Gastrocnemius medialis (tissue), 4 donors: ENCODE measurements at regions not wholly inside any gene's neighbourhood (a gene's known extent, or its start where the extent isn't known, plus 50 kb on each side); places are given as distances from the start of the nearest gene placed in this dataset.

Source experiments
- ATAC-seq, 2 donors: fragments of 150-250 bp; one replicate each; pipeline ENCODE4 v1.9.1; 2016
- DNase-seq, 2 donors: peaks; one replicate each; pipeline ENCODE4 v3.0.0-alpha.2; 2019
- H3K27ac ChIP-seq, 4 donors: fragments of 200-600 bp; sonication (generic); 1 replicate in 1 of 4; 2 replicates in 3 of 4; pipeline ENCODE4 v1.5.1; 2016 to 2018; ENCODE audit warnings: mild to moderate bottlenecking in 2 of 4, moderate library complexity in 1 of 4
- H3K27me3 ChIP-seq, 3 donors: fragments of 200-600 bp; sonication (generic) in 2 of 3; 1 replicate in 1 of 3; 2 replicates in 2 of 3; pipeline versions ENCODE4 v1.5.1 to v1.6.0; 2016 to 2019; ENCODE audit warnings: mild to moderate bottlenecking in 1 of 3, moderate library complexity in 1 of 3
- H3K36me3 ChIP-seq, 2 donors: fragments of 200-600 bp; sonication (generic) in 1 of 2; one replicate each; pipeline ENCODE4 v1.5.1; 2017 to 2018
- H3K4me1 ChIP-seq, 2 donors: fragments of 200-600 bp; sonication (generic) in 1 of 2; one replicate each; pipeline ENCODE4 v1.5.1; 2016 to 2017; ENCODE audit warnings: mild to moderate bottlenecking in 2 of 2
- H3K4me3 ChIP-seq, 4 donors: fragments of 200-600 bp; sonication (generic) in 3 of 4; 1 replicate in 1 of 4; 2 replicates in 3 of 4; pipeline ENCODE4 v1.5.1; 2016 to 2019; ENCODE audit warnings: mild to moderate bottlenecking in 2 of 4
- H3K9me3 ChIP-seq, 3 donors: fragments of 200-600 bp; sonication (generic) in 2 of 3; 1 replicate in 1 of 3; 2 replicates in 2 of 3; pipeline ENCODE4 v1.5.1; 2016 to 2019
- POLR2A ChIP-seq, 2 donors: fragments of 450-650 bp; IDR thresholded peaks; one replicate each; pipeline ENCODE4 v1.6.1; 2017; ENCODE audit warnings: antibody characterized with exemption in 2 of 2, mild to moderate bottlenecking in 2 of 2, moderate library complexity in 2 of 2
- in situ Hi-C, 4 donors: fragments of 200-750 bp; cut with MboI; loops; one replicate each; pipeline versions ENCODE4 v1.15.0 to v1.8.0; 2017; ENCODE audit warnings: low sequenced_read_pairs in 4 of 4
- intact Hi-C: fragments of 100-400 bp; cut with DNase I; formaldehyde crosslinking; loops from one replicate; pipeline ENCODE4 v1.15.1; 2023; ENCODE audit warnings: low total_unique reads
- TF ChIP-seq, protein P1 (sequence below), 5 experiments: fragments of 450-650 bp in 3 of 5; fragments of 200-600 bp in 2 of 5; sonication (generic) in 2 of 5; IDR thresholded peaks in 4 of 5; conservative IDR thresholded peaks in 1 of 5; 1 replicate in 4 of 5; 2 replicates in 1 of 5; pipeline ENCODE4 v1.5.1; 2016 to 2019; ENCODE audit warnings: antibody characterized with exemption in 5 of 5, mild to moderate bottlenecking in 3 of 5, moderate library complexity in 3 of 5

DNA sequence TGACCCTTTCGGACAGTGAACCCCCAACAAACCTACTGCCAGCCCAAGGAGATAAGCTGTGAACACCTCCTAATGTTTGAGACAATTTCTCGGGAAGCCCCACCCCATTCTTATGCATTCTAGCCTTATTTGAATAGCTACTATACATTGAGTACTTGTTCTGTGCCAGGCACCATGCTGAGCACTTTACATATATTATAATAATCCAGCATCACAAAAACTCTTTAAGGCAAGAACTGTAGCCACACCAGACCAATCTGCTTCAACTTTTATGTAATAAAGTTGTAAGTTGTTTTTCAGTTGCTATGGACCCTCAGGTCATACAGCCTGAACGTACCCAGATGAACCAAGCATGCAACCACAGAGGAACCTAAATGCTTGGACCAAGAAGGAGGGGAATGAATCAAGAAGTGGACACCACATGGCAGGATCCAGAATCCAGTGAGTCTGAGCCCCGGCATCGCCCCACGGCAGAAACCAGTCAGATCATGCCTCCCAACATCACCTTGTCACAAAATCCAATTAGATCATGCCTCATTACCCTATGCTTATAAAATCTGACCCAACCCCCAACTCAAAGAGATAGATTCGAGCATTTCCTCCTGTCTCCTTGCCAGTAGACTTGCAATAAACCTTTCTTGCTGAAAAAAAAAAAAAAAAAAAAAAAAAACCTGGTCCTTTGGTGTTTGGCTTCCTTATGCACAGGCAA, 225.0 kb downstream of the QDPR start:
- H3K9me3 ChIP-seq = no peaks in the 10 kb centered on the region
- TF ChIP-seq, protein P1, sequence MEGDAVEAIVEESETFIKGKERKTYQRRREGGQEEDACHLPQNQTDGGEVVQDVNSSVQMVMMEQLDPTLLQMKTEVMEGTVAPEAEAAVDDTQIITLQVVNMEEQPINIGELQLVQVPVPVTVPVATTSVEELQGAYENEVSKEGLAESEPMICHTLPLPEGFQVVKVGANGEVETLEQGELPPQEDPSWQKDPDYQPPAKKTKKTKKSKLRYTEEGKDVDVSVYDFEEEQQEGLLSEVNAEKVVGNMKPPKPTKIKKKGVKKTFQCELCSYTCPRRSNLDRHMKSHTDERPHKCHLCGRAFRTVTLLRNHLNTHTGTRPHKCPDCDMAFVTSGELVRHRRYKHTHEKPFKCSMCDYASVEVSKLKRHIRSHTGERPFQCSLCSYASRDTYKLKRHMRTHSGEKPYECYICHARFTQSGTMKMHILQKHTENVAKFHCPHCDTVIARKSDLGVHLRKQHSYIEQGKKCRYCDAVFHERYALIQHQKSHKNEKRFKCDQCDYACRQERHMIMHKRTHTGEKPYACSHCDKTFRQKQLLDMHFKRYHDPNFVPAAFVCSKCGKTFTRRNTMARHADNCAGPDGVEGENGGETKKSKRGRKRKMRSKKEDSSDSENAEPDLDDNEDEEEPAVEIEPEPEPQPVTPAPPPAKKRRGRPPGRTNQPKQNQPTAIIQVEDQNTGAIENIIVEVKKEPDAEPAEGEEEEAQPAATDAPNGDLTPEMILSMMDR (IDR thresholded peaks at IDR 0.05 in 4 of 5, conservative IDR thresholded peaks at IDR 0.05 in 1 of 5) = no peak
- no peak for TF ChIP-seq POLR2A (IDR thresholded peaks at IDR 0.05)
- intact Hi-C loops = no loop called here
- no peak overlapping the region for H3K27ac ChIP-seq
- H3K36me3 ChIP-seq = no peaks in the 10 kb centered on the region
- in situ Hi-C loops = no loop called here
- no peaks in the 10 kb centered on the region for H3K27me3 ChIP-seq
- no peak for ATAC-seq
- H3K4me1 ChIP-seq = no peaks in the 10 kb centered on the region
- DNase-seq = no peak
- no peak overlapping the region for H3K4me3 ChIP-seq

DNA sequence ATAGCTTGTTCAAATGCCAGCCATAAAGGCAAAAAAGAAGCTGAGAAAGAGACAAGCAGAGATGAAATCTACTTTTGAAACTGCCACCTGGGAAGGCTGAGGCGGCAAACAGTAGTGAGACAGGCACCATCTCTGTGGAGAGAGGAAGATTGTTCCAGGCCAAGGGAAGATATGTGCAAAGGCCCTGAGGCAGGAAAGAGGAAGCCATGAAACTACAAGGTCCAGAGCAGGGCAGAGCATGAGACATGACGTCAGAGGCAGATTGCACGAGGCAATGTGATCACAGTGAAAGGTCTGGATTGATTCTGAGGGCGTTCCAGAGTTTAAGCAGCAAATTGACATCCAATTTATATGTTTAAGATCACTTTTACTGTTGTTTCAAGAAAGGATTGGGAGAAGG, 226.1 kb downstream of the QDPR start:
- Histone ChIP-seq H3K36me3 (no peaks in the 10 kb centered on the region), H3K9me3 (no peaks in the 10 kb centered on the region), H3K4me3 (no peak overlapping the region), H3K4me1 (no peaks in the 10 kb centered on the region), H3K27me3 (no peaks in the 10 kb centered on the region), H3K27ac (no peak overlapping the region)
- DNase-seq (no peak), ATAC-seq (no peak)
- TF ChIP-seq, protein P1 (IDR thresholded peaks at IDR 0.05 in 4 of 5, conservative IDR thresholded peaks at IDR 0.05 in 1 of 5) = no peak
- TF ChIP-seq POLR2A (IDR thresholded peaks at IDR 0.05) = no peak
- intact Hi-C loops = no loop called here
- in situ Hi-C loops = no loop called here

DNA sequence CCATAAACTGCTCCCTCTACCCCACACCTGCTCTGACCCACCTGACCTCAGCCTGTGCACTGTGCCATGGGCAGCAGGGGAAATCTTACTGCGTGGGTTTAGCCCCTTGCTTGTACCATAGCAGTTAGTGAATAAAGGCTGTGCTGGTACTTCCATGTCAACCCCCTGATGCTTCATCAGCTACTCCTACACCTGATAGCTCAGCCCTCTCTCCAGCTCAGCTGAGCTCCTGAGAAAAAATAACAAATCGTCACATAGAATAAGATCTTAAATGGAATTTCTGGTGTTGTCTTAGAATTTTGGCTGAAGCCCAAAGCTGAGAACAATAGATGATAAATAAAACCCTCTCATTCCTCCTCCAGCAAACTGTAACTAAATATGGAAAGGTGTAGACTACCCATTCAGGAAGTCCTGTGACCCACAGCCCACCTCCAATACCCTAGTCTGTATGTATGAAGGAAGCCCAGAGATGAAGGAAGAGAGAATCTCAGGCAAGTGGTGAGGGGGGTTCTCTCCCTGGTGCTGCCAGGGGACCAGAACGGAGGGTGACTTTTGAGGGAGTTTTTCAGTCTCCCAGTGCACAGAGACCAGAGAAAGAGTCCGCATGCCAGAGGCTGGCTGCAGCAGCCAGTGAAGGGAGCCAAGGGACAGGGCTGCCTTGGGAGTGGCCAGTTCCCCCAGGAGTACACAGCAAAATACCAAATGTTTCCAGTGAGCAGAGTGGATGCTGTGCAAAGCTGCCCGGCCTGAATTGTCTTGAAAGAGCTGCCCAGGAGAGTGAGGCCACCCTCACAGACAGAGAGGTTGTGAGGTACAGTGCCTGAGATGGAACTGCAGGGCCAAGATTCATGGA, 227.3 kb downstream of the QDPR start:
- Histone ChIP-seq H3K27ac (no peak overlapping the region), H3K4me1 (no peaks in the 10 kb centered on the region), H3K9me3 (no peaks in the 10 kb centered on the region), H3K4me3 (no peak overlapping the region), H3K36me3 (no peaks in the 10 kb centered on the region), H3K27me3 (no peaks in the 10 kb centered on the region)
- DNase-seq (no peak), ATAC-seq (no peak)
- intact Hi-C loops = no loop called here
- in situ Hi-C loops = no loop called here
- TF ChIP-seq, protein P1 (IDR thresholded peaks at IDR 0.05 in 4 of 5, conservative IDR thresholded peaks at IDR 0.05 in 1 of 5) = no peak
- no peak for TF ChIP-seq POLR2A (IDR thresholded peaks at IDR 0.05)

DNA sequence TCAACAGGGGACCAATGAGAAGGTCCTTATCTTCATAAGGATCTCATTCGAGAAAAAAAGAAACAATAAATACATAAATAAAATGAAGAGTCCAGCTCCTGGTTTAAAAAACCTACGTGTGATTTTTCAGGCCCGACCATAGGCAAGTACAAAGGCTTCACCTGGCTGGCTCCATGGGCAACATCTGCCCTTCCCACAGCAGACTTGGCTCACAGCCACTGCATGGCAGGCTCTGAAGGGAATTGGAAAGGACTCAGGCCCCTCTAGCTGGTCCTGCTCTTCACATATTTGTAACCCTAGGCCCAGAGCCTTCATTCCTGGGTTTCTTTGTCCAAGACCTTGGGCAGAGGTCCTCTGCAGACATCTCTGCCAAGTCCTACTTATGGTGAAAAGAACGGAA, 228.1 kb downstream of the QDPR start:
- no peak overlapping the region for H3K27ac ChIP-seq
- H3K4me3 ChIP-seq = no peak overlapping the region
- in situ Hi-C loops (no loop called here), intact Hi-C loops (no loop called here)
- no peaks in the 10 kb centered on the region for H3K36me3 ChIP-seq
- ATAC-seq (no peak), DNase-seq (no peak)
- TF ChIP-seq POLR2A (IDR thresholded peaks at IDR 0.05) = no peak
- TF ChIP-seq, protein P1 (IDR thresholded peaks at IDR 0.05 in 4 of 5, conservative IDR thresholded peaks at IDR 0.05 in 1 of 5) = no peak
- no peaks in the 10 kb centered on the region for H3K4me1 ChIP-seq
- no peaks in the 10 kb centered on the region for H3K9me3 ChIP-seq
- no peaks in the 10 kb centered on the region for H3K27me3 ChIP-seq
